GM11168 (cell line): ENCODE measurements at regions not wholly inside any gene's neighbourhood (a gene's known extent, or its start where the extent isn't known, plus 50 kb on each side); places are given as distances from the start of the nearest gene placed in this dataset.

Source experiments
- in situ Hi-C: fragments of 300-500 bp; cut with MboI; formaldehyde crosslinking; loops from one replicate; pipeline ENCODE4 v1.12.0; 2022; ENCODE audit warnings: low sequenced_read_pairs; ENCODE audit not compliant: unreplicated experiment

- in situ Hi-C loops, result no loop called here
Measured at GRCh38 chr3:189040656-189041335, 131.0 kb upstream of the TPRG1 start.

GRCh38 chr3:189041482-189042090, 130.2 kb upstream of the TPRG1 start:
- in situ Hi-C loops, result no loop called here

- in situ Hi-C loops, result no loop called here
Measured at GRCh38 chr3:189042832-189043231, 128.9 kb upstream of the TPRG1 start.

- in situ Hi-C loops, result no loop called here
Measured at GRCh38 chr3:189049458-189050236, 122.1 kb upstream of the TPRG1 start.

- in situ Hi-C loops, result no loop called here
Measured at GRCh38 chr3:189053322-189053721, 118.4 kb upstream of the TPRG1 start.

GRCh38 chr3:189056646-189057335, 115.0 kb upstream of the TPRG1 start:
- in situ Hi-C loops, result no loop called here

GRCh38 chr3:189057369-189057768, 114.4 kb upstream of the TPRG1 start:
- in situ Hi-C loops, result no loop called here

GRCh38 chr3:189058071-189058470, 113.7 kb upstream of the TPRG1 start:
- in situ Hi-C loops, result no loop called here

GRCh38 chr3:189070965-189071364, 100.8 kb upstream of the TPRG1 start:
- in situ Hi-C loops, result no loop called here

- in situ Hi-C loops, result no loop called here
Measured at GRCh38 chr3:189071446-189071845, 100.3 kb upstream of the TPRG1 start.

- in situ Hi-C loops, result no loop called here
Measured at GRCh38 chr3:189076449-189076848, 95.3 kb upstream of the TPRG1 start.

- in situ Hi-C loops, result no loop called here
Measured at GRCh38 chr3:189080745-189081144, 91.0 kb upstream of the TPRG1 start.

GRCh38 chr3:189082666-189083427, 88.9 kb upstream of the TPRG1 start:
- in situ Hi-C loops, result no loop called here

- in situ Hi-C loops, result no loop called here
Measured at GRCh38 chr3:189084620-189085019, 87.2 kb upstream of the TPRG1 start.

- in situ Hi-C loops, result no loop called here
Measured at GRCh38 chr3:189092547-189092946, 79.2 kb upstream of the TPRG1 start.

- in situ Hi-C loops, result no loop called here
Measured at GRCh38 chr3:189094539-189094938, 77.2 kb upstream of the TPRG1 start.

GRCh38 chr3:189096092-189096491, 75.7 kb upstream of the TPRG1 start:
- in situ Hi-C loops, result no loop called here

- in situ Hi-C loops, result no loop called here
Measured at GRCh38 chr3:189099031-189099471, 72.7 kb upstream of the TPRG1 start.

- in situ Hi-C loops, result no loop called here
Measured at GRCh38 chr3:189099505-189100290, 72.1 kb upstream of the TPRG1 start.
